ENCODE measurements at regions not wholly inside any gene's neighbourhood (a gene's known extent, or its start where the extent isn't known, plus 50 kb on each side); places are given as distances from the start of the nearest gene placed in this dataset.

GRCh38 chr5:17763301-17763700 lies 129.0 kb downstream of the TAF11L14 start:
- no peak for DNase-seq

- DNase-seq = no peak
Measured at GRCh38 chr5:17766031-17766430, 131.8 kb downstream of the TAF11L14 start.

GRCh38 chr5:17769277-17769676 lies 135.0 kb downstream of the TAF11L14 start:
- DNase-seq = no peak

DNA sequence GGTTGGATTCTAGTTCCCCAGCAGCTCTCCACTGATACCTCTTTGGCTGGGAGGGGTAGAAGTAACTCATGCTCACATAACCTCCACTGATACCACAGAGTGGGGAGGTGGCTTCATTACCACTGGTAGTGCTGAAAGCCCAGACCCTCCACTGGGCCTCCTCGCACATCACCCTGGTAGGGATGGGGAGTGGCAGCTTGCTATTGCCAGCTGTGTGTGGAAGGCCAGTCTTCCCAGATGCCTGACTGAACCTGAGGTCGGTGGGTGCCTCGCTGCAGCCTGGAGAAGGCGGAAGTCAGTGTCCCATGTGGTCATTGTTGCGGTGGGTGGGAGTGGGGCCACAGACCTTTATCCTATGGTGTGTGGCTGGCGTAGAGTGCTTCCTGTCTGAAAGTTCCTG lies 138.0 kb downstream of the TAF11L14 start:
- DNase-seq = no peak

DNA sequence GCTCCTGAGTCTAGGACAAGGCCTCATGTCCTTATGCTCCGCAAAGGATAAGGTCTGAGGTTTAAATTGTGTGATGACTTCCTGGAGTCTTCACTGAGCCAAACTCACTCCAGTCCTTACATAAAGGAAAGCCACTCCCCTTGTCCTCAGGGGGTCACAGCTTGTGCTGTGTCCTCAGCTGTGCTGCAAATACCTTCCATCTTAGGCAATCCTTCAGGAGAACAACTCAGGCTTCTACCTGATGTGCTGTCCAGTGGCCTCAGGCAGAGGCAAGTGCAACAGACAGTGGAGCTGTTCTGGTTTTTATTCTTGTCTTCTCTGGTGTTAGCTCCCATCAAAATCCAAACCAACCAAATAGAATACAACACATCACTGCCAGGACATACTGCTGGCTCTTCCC lies 151.5 kb downstream of the TAF11L14 start:
- DNase-seq = no peak

DNA sequence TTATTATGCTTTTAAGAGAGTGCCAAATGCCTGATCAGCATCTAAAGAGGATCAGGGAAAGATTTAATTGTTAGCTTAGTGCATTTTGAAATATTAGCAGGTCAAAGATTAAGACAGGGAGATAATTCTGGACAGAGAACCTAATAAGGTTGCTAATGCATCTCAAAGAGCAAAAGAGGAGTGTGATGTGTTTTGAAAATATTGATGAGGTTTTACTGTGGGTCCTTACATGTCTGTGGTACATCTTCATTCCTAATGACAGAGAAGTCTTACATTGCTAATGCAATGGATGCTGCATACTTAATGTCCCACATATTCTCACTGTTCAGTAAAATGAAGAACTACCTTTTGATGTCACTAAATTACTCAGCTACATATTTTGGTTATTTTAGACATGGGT lies 154.1 kb downstream of the TAF11L14 start:
- no peak for DNase-seq

- no peak for DNase-seq
Measured at GRCh38 chr5:17794201-17794600, 159.9 kb downstream of the TAF11L14 start.

- DNase-seq = no peak
Measured at GRCh38 chr5:17794815-17795214, 160.6 kb downstream of the TAF11L14 start.

- DNase-seq = no peak
Measured at GRCh38 chr5:17796142-17796541, 161.9 kb downstream of the TAF11L14 start.

DNA sequence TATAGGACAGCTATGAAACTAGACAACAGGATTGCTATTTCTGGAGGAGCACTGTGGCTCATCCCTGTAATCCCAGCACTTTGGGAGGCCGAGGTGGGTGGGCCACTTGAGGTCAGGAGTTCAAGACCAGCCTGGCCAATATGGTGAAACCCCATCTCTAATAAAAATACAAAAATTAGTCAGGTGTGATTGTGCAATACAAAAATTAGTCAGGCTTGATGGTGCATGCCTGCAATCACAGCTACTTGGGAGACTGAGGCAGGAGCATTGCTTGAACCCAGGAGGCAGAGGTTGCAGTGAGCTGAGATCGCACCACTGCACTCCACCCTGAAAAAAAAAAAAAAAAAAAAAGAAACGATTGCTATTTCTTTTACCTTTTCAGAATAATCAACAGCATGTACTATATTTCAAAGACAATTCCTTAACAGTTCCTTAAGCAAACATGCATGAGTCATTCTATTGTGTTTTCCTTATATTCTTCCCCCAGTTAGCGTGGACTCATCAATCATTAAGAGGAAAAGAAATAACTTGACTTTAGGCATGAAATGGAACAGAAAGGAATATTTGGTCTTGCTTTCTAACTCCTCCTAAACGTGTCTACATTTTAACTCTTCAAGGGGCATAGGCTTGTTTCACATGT lies 162.6 kb downstream of the TAF11L14 start:
- no peak for DNase-seq

DNA sequence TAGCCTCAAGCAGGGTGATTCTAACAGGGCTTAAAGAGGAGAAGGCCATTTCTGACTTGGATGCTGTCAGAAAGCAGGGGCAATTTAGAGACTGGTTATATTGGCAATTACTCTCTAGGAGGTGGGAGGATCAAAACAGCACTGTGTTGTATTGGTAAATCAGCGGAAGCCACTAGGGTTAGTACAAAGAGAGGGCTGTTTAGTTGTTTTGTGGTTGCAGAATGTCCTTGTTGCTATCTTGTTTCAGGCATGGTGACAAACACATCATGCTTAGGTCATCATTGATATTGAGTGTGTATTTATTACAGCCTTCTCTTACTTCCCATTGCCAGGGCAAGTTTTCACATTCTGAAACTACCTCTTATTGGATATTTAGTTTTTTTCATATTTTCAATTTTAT lies 165.3 kb downstream of the TAF11L14 start:
- no peak for DNase-seq

DNA sequence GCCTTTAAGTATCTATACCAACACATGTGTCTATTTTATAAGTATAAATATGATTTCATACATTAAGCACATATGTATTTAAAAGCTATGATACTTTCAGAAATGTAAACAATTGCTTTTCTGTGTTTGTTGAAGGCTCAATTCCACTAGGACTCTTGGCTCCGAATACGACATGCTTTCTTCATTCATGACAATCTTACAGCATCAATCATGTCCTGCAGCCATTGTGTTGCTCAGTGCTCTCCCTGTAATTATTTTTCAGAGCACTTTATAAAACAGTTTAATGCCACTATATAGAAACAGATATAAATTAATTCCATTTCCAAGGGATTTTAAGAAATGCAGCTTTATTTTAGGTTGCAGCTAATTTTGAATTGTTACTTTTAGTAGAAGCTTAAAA lies 167.3 kb downstream of the TAF11L14 start:
- DNase-seq = no peak

DNA sequence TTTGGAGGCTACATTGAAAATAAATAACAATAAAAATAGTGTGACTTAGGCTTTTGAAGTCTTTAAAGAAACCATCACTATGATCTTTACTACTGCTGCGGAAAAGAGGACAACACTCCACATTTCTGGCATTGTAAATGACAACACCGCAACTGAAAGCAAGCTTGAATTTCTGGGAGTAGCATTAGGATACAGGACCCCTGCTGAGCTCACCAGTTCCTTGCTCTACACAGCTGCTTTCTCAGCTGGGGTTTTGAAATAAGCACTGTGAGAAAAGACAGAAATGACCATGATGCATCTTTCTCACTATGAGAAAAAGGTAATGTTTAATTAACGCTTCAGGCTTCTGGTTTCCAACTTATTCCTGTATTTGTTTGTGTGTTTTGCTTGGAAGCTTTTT lies 168.0 kb downstream of the TAF11L14 start:
- no peak for DNase-seq

DNA sequence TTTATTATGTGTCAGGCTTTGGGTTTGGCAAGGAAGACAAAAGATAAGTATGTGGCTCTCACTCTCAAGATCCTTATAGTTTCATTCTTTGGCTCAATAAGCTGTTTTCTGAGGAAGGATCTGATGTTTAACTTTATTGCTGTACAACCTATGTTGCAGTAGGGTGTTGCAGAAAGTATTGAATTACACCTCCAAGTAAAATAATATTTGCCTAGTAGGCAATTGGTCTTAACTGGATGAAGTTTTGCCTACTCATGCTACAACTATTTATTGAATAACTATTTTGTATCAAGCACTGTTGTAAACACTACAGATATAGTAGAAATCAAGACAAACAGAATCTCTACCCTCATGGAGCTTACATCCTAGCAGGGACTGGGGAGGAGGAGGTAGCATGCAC lies 169.7 kb downstream of the TAF11L14 start:
- DNase-seq = no peak

DNA sequence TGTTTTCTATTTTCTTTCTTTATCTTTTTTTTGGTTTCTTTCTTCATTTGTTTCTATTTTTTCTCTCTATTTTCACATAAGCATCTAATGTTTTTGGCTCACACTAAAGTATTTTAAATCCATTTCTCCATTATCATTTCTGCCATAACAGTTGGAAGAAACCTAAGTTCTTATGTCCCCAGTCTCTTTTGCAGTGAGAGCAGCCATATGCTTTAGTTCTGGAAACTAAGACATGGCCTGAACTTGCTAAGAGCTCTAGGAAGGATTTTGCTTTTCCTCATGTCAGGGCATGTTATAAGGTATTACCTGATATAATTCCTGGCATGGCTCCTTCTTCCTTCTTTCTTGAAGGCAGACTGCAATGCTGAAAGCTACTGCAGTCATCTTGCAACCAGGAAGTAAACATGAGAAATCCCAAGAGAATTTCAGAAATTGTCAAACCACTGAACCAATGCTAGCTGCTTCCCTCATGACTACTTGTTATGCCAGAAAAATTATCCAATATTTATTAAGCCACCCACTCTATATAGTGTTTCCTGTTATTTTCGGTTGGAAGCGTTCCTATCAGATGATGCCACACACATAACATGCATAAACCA lies 171.1 kb downstream of the TAF11L14 start:
- DNase-seq = no peak

DNA sequence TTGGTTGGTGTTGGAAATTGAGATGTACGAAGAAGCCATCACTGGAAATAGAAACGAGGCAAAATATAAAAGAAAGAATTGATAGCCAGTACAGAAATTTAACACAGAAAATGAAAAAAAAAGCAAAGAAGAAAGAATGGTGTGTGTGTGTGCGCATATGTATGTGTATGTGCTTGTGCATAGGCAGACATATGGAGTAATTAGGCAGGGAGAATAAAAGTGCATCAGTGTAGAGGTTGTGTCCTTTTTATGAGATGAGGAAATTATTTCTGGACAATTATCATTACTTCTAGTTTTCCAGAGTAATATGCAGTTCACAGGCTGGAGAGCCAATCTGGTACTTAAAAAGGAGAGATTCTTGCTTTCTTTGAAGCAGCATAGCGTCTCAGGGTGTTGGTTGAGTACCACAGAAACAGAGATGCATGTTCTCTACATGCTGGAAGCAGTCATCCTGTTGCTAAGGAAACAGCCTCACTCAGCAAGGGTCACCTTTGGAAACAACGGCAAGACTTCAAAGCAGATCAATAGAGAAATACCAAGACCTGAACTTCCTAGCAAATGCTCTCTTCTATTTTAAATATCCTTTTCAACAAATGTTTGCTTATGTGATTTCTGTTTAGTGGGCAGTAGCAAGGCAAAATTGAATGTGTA lies 172.7 kb downstream of the TAF11L14 start:
- no peak for DNase-seq

- no peak for DNase-seq
Measured at GRCh38 chr5:17808566-17808965, 174.3 kb downstream of the TAF11L14 start.

GRCh38 chr5:17810734-17811133 lies 176.5 kb downstream of the TAF11L14 start:
- no peak for DNase-seq

GRCh38 chr5:17813214-17813613 lies 179.0 kb downstream of the TAF11L14 start:
- no peak for DNase-seq

- no peak for DNase-seq
Measured at GRCh38 chr5:17816505-17816904, 182.2 kb downstream of the TAF11L14 start.

DNA sequence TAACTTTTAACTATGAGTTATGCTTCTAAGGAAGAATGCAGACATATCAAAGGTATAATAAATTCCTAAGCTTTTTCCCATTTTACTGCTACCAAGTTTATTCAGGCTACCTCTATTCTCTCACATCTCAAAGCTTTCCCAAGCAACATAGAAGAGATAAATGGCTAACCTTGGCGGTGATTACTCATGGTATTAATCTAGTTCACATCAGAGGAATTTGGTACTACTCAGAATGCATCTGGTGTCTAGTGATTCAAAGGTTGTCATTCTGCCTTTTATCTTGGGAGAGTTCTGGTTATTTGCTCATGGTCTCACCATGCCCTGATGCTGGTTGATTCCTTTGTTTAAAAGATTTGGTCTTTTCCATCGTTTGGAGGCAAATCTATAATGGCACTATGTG lies 182.7 kb downstream of the TAF11L14 start:
- DNase-seq = no peak

DNA sequence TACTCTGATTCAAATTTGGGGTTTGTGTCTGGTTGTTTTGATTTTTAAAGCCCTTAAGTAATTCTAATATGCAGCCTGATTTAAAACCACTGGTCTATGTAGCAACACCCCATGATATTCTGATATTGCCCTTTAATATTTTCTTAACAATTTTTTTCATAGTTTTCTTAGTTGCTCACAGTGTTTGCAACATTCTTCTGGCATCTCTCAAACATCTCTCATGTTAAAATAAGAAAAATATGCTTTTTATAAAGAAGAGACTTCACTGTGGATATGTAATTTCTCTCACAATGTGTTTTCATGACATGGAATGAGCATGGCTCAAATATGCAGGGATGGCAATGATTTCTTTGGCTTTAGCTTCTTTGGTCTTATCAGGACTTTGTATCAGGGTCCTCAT lies 183.7 kb downstream of the TAF11L14 start:
- DNase-seq = no peak

GRCh38 chr5:17819783-17820182 lies 185.5 kb downstream of the TAF11L14 start:
- DNase-seq = no peak

DNA sequence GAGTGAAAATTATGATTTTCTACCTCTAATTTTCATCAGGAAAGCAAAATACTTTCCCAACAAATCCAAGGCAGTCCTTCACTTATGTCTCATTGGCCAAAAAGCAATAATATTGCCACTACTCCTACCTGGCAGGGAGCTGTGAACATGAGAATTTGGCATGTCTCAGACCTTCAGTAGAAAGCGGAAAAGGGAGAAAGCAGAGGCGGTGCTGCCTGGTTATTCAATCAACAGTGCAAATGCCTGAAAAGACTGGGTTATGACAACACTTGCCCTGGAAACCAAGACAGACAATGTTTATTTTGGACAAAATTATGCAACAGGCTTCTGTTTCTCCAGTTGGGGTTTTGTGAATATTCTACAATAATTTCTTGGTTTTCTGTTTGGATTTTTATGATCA lies 194.4 kb downstream of the TAF11L14 start:
- DNase-seq = no peak

DNA sequence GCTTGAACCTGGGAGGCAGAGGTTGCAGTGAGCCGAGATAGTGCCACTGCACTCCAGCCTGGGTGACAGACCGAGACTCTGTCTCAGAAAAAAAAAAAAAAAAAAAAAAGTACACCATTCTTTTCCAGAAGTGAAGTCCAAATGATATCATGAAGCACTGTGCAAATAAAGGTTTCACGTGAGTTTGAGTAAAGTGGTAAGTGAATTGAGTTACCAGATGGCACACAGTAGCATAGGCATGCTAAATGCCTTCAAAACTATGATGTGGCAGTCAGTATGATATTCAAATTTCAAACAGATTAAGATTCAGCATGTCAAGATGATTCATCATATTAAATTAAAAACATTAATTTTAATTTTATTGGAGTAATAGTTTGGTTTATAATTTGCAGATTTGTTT lies 195.2 kb downstream of the TAF11L14 start:
- no peak for DNase-seq

Data from stimulated activated CD4-positive, alpha-beta T cell treated with anti-CD3 and anti-CD28 coated beads, Interleukin-12 subunit alpha, Interleukin-12 subunit beta, amount 100 ng/mL, for 4 hours (primary cell).